Erythroblast (primary cell): ENCODE measurements at regions not wholly inside any gene's neighbourhood (a gene's known extent, or its start where the extent isn't known, plus 50 kb on each side); places are given as distances from the start of the nearest gene placed in this dataset.

Experiments used
- GATA1 ChIP-seq: IDR thresholded peaks from 2 replicates; pipeline ENCODE4 v1.6.1; 2011; ENCODE audit warnings: low read depth, mild to moderate bottlenecking, control low read depth, low read length, moderate library complexity
- POLR2A ChIP-seq: IDR thresholded peaks from 2 replicates; pipeline ENCODE4 v1.6.1; 2011; ENCODE audit warnings: mild to moderate bottlenecking, low read length

DNA sequence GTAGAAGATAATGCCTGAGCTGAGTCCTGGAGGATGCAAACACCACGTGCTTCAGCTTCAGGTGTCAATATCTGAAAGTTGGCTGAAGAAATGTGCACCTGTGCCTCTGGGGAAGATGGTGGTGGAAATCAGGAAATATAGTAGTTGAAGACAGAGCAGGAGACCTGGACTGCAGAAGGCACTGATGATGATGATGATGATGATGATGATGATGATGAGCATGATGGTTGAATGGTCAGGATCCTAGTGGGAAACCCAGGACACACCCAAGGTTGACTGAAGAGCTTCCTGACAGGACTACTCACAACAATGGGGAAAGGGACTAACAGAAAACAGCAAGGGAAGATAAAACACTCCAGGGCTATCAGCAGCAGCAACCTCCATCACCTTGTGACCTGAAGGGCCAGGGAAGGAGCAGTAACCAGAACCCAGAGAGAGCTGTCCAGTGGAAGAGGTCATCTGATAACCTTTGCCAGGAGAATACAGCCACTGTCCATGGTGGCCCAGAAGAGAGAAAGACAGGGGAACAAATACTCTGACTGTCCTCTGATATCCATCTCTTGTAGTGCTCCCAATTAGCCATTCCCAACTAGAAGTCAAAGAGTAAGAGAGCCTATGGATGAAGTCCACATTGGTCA is 170.3 kb downstream of the TSHZ3 start:
- TF ChIP-seq POLR2A: no peak
- TF ChIP-seq GATA1: no peak
